CD14-positive monocyte (primary cell): ENCODE measurements at regions not wholly inside any gene's neighbourhood (a gene's known extent, or its start where the extent isn't known, plus 50 kb on each side); places are given as distances from the start of the nearest gene placed in this dataset.

Experiments used
- DNase-seq, 3 donors: peaks; one replicate each; pipeline ENCODE4 v3.0.0-alpha.2; 2011 to 2022
- H2AFZ ChIP-seq: 2 replicates; pipeline ENCODE4 v1.6.0; 2012; ENCODE audit warnings: mild to moderate bottlenecking, low read depth, low read length, inconsistent platforms; ENCODE audit not compliant: insufficient read depth, poor library complexity, severe bottlenecking
- H3K27ac ChIP-seq, 2 donors: 1 replicate in 1 of 2; 2 replicates in 1 of 2; pipeline ENCODE4 v1.5.1; 2012 to 2013; ENCODE audit warnings: low read length in 2 of 2, control low read depth in 1 of 2, inconsistent platforms in 1 of 2, low read depth in 1 of 2, mild to moderate bottlenecking in 1 of 2
- H3K27me3 ChIP-seq, 2 donors: one replicate each; pipeline versions ENCODE4 v1.6.0 to v1.6.1; 2011 to 2013; ENCODE audit warnings: low read length in 2 of 2; ENCODE audit not compliant: control insufficient read depth in 2 of 2, insufficient read depth in 2 of 2
- H3K36me3 ChIP-seq, 2 donors: replicated peaks in 1 of 2; 1 replicate in 1 of 2; 2 replicates in 1 of 2; pipeline versions ENCODE4 v1.5.1 to v1.6.1; 2012 to 2013; ENCODE audit warnings: low read length in 2 of 2, control low read depth in 1 of 2, inconsistent platforms in 1 of 2, mild to moderate bottlenecking in 1 of 2; ENCODE audit not compliant: insufficient read depth in 2 of 2, control insufficient read depth in 1 of 2
- H3K4me1 ChIP-seq, 2 donors: 1 replicate in 1 of 2; 2 replicates in 1 of 2; pipeline versions ENCODE4 v1.5.1 to v1.6.1; 2012 to 2013; ENCODE audit warnings: low read length in 2 of 2, control low read depth in 1 of 2, inconsistent platforms in 1 of 2, mild to moderate bottlenecking in 1 of 2, moderate library complexity in 1 of 2; ENCODE audit not compliant: insufficient read depth in 2 of 2, control insufficient read depth in 1 of 2
- H3K4me2 ChIP-seq: replicated peaks from 2 replicates; pipeline ENCODE3; 2012; ENCODE audit warnings: low read length, moderate library complexity, mild to moderate bottlenecking; ENCODE audit not compliant: poor library complexity, severe bottlenecking; ENCODE audit errors: extremely low read depth
- H3K4me3 ChIP-seq, 3 experiments: fragments of 200-600 bp in 1 of 3; sonication (generic) in 1 of 3; replicated peaks in 1 of 3; 1 replicate in 2 of 3; 2 replicates in 1 of 3; pipeline ENCODE4 v1.5.1; 2011 to 2013; ENCODE audit warnings: low read length in 3 of 3, mild to moderate bottlenecking in 3 of 3, control low read depth in 2 of 3, low read depth in 2 of 3, inconsistent platforms in 1 of 3, moderate library complexity in 1 of 3
- H3K79me2 ChIP-seq: 2 replicates; pipeline ENCODE4 v1.6.0; 2012; ENCODE audit warnings: mild to moderate bottlenecking, control low read depth, inconsistent platforms, low read length, moderate library complexity; ENCODE audit not compliant: insufficient read depth
- H3K9ac ChIP-seq: 2 replicates; pipeline ENCODE4 v1.6.0; 2017; ENCODE audit warnings: low read length, mild to moderate bottlenecking; ENCODE audit not compliant: insufficient read depth, poor library complexity, severe bottlenecking
- H3K9me3 ChIP-seq, 2 donors: replicated peaks in 1 of 2; 1 replicate in 1 of 2; 2 replicates in 1 of 2; pipeline versions ENCODE4 v1.5.1 to v1.6.1; 2012 to 2013; ENCODE audit warnings: low read length in 2 of 2, control low read depth in 1 of 2; ENCODE audit not compliant: control insufficient read depth in 1 of 2, insufficient read depth in 1 of 2
- H4K20me1 ChIP-seq: 2 replicates; pipeline ENCODE4 v1.6.0; 2012; ENCODE audit warnings: mild to moderate bottlenecking, low read length, control low read depth, moderate library complexity; ENCODE audit not compliant: insufficient read depth
- H3K27ac Mint-ChIP-seq, 7 donors: one replicate each; pipeline ENCODE4 v1.8.0; 2020; ENCODE audit warnings: mild to moderate bottlenecking in 7 of 7, mixed read lengths in 7 of 7, moderate library complexity in 6 of 7, inconsistent platforms in 2 of 7
- H3K27me3 Mint-ChIP-seq, 3 donors: one replicate each; pipeline ENCODE4 v1.8.0; 2021 to 2022; ENCODE audit warnings: low read depth in 3 of 3, mild to moderate bottlenecking in 3 of 3, mixed read lengths in 3 of 3, moderate library complexity in 3 of 3, inconsistent platforms in 1 of 3
- H3K36me3 Mint-ChIP-seq, 2 donors: one replicate each; pipeline ENCODE4 v1.8.0; 2020; ENCODE audit warnings: mixed read lengths in 2 of 2, inconsistent platforms in 1 of 2, mild to moderate bottlenecking in 1 of 2
- H3K4me1 Mint-ChIP-seq: one replicate; pipeline ENCODE4 v1.8.0; 2020; ENCODE audit warnings: mild to moderate bottlenecking, mixed read lengths
- H3K4me3 Mint-ChIP-seq, 2 donors: one replicate each; pipeline ENCODE4 v1.8.0; 2020; ENCODE audit warnings: mild to moderate bottlenecking in 2 of 2, mixed read lengths in 2 of 2, moderate library complexity in 1 of 2
- H3K9me3 Mint-ChIP-seq, 7 donors: one replicate each; pipeline ENCODE4 v1.8.0; 2020 to 2022; ENCODE audit warnings: mixed read lengths in 7 of 7, mild to moderate bottlenecking in 6 of 7, moderate library complexity in 6 of 7, inconsistent platforms in 2 of 7
- CTCF ChIP-seq: fragments of 200-600 bp; IDR thresholded peaks from one replicate; pipeline ENCODE4 v1.8.0; 2022; ENCODE audit warnings: antibody characterized with exemption, mild to moderate bottlenecking
- WGBS: methylation state at CpG from one replicate; pipeline ENCODE4 v1.1.5; 2013; ENCODE audit warnings: missing lambda C conversion rate; ENCODE audit not compliant: insufficient coverage; 5-methylcytosine and 5-hydroxymethylcytosine counted together
- intact Hi-C, 2 donors: fragments of 100-400 bp; cut with micrococcal nuclease; formaldehyde crosslinking; loops; one replicate each; pipeline versions ENCODE4 v1.15.0 to v1.15.1; 2023

- Mint-ChIP-seq H3K27ac (no peak overlapping the region), H3K27me3 (no peaks in the 10 kb centered on the region), H3K4me1 (no peaks in the 10 kb centered on the region), H3K4me3 (no peak overlapping the region), H3K36me3 (no peaks in the 10 kb centered on the region), H3K9me3 (peaks cover 0 to 8% (median 0%) of the 10 kb centered on the region in 7 donors)
- Histone ChIP-seq H2AFZ (no peak overlapping the region), H4K20me1 (no peaks in the 10 kb centered on the region), H3K9ac (no peak overlapping the region), H3K27me3 (no peaks in the 10 kb centered on the region), H3K36me3 (no peaks in the 10 kb centered on the region), H3K4me3 (no peak overlapping the region), H3K79me2 (no peaks in the 10 kb centered on the region), H3K9me3 (peaks cover 3 to 14% of the 10 kb centered on the region in 2 donors), H3K27ac (no peak overlapping the region), H3K4me1 (no peaks in the 10 kb centered on the region), H3K4me2 (no peak overlapping the region)
- no peak for DNase-seq
- intact Hi-C loops, result no loop called here
- TF ChIP-seq CTCF, result no peak
- WGBS, result 100% methylated on average over 1 of the region's 2 CpGs
These were observed 310.0 kb downstream of the PRR32 start for GRCh38 chrX:127129510-127129909.

DNA sequence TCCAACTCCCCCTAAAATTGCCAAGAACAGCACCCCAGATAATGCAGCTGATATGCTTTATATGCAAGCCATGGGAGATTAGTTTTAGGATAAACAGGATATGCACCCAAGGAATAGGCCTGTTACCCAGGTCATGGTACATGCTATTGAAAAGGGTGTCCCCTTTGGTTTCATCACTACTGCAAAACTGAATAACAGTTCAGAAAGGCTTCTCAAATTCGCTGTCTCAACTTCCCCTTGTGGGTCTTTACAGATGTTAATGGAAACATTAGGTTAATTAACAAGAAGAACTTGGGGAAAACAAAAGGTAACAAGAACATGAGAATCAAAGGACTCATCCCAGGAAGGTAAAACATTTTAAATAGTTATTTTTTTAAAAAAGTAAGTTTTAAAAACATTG is 318.7 kb downstream of the PRR32 start:
- whole genome bisulfite sequencing, result no CpG with 5 or more reads among the region's 1 CpG
- H3K9me3 ChIP-seq, result peaks cover 0 to 5% of the 10 kb centered on the region in 2 donors
- intact Hi-C loops, result no loop called here
- no peaks in the 10 kb centered on the region for H3K36me3 Mint-ChIP-seq
- H3K27ac Mint-ChIP-seq, result no peak overlapping the region
- H3K9ac ChIP-seq, result no peak overlapping the region
- no peak for DNase-seq
- H4K20me1 ChIP-seq, result no peaks in the 10 kb centered on the region
- H3K36me3 ChIP-seq, result no peaks in the 10 kb centered on the region
- H3K27ac ChIP-seq, result no peak overlapping the region
- no peak overlapping the region for H3K4me3 ChIP-seq
- H3K79me2 ChIP-seq, result no peaks in the 10 kb centered on the region
- no peaks in the 10 kb centered on the region for H3K4me1 Mint-ChIP-seq
- no peak overlapping the region for H3K4me2 ChIP-seq
- no peak for TF ChIP-seq CTCF
- H3K27me3 ChIP-seq, result no peaks in the 10 kb centered on the region
- no peak overlapping the region for H3K4me3 Mint-ChIP-seq
- no peaks in the 10 kb centered on the region for H3K4me1 ChIP-seq
- H2AFZ ChIP-seq, result no peak overlapping the region
- peaks cover 0 to 1% (median 0%) of the 10 kb centered on the region in 3 donors for H3K27me3 Mint-ChIP-seq
- H3K9me3 Mint-ChIP-seq, result peaks cover 0 to 4% (median 2%) of the 10 kb centered on the region in 7 donors
